GM18498 (cell line): ENCODE measurements at regions not wholly inside any gene's neighbourhood (a gene's known extent, or its start where the extent isn't known, plus 50 kb on each side); places are given as distances from the start of the nearest gene placed in this dataset.
"Not testable (repeated sequence)": the region's sequence is repeated elsewhere in the genome, so short reads cannot be mapped to it uniquely, and the experiment has no call there.

Experiments used
- ATAC-seq: cut with Tn5 transposase; IDR thresholded peaks from one replicate; pipeline ENCODE4 v1.9.1; 2021; ENCODE audit warnings: mild to moderate bottlenecking, moderate library complexity; ENCODE audit not compliant: unreplicated experiment

DNA sequence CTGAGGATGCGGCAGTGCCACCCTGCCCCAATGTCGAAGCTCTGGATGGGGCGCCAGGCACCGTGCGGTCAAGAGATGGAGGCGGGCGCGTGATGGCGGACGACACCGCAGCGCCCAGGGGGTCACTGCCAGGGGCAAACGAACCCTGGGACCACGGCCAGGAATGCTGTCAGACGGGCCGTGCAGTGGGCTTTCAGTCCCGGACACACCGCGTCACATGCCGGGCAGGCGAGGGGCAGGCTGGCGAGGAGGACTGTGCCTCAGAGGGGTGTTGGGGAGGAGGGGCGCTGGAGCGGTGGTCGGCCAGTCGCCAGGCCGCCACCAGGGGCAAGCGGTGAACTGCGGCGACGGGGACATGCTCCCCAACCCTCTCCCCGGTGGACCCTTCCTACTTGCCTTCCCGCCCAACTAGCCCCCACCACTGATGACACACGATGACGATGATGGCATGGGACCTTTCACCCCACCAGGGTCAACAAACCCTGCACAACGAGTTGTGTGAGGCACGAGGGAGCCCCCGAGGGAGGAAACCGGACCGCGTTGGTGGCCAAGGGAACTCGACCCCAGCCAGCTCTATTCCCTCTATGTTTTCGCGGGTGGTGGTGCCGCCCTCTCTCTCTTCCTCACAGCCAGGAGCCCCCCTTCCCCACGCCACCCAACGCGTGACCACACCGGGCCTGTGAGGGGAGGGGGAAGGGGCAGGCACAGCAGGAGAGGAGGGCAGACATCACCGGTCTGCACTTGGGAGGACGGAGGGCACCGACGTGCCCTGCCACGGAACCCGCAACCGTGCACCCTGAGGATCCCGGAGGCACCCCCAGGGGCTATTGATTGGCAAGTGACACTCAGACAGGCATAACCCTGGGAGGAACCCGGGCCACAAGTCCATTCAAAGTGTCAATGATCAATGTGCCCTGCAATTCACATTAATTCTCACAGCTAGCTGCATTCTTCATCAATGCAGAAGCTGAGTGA is 1960.9 kb upstream of the DEFB115 start:
- ATAC-seq: no peak

DNA sequence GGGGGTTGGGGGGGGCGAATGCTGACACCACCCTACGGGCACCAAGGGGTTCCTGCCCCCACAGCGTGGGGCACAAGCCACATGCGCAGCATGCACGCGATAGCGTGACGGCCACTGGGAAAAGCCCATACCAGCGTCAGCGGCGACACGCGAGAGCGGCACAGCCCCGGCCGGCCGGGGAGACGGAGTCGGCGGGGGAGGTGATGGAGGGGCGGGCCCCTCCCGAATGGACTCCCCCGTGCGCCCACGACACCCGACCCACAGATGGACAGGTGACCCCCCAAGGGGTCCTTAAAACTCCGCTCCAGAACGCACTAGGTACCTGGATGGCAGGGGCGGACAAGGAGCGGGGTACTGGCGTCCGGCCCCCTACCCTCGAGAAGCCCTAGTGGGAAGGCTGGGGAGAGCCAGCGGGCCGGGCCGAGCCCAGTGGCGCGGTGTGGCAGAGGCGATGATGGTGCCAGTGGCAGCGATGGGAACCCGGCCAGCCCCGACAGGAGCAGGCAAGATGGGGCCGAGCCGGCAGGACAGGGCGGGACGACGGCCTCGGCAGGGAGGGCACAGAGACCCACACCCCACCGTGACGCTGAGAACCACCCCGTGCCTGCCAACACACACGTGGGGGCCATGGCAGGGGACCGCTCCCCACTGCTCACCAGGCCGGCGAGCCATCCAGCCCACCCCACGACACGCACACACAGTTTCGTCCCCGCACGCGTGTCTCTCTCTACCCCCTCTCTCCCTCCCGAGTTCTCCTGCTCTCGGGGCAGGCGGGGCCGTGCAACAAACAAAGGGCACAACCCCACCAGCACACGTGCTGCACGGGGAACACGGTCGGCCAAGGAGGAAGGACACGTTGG is 1959.8 kb upstream of the DEFB115 start:
- ATAC-seq: no peak

DNA sequence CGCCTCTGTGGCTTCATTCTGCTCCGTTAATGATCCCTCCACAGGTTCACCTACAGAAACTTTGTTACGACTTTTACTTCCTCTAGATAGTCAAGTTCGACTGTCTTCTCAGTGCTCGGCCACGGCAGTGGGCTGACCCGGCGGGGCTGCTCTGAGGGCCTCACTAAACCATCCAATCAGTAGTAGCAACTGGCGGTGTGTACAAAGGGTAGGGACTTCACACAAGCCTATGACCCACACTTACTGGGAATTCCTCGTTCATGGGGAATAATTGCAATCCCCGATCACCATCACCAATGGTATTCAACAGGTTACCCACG is 1959.2 kb upstream of the DEFB115 start:
- ATAC-seq: no peak

DNA sequence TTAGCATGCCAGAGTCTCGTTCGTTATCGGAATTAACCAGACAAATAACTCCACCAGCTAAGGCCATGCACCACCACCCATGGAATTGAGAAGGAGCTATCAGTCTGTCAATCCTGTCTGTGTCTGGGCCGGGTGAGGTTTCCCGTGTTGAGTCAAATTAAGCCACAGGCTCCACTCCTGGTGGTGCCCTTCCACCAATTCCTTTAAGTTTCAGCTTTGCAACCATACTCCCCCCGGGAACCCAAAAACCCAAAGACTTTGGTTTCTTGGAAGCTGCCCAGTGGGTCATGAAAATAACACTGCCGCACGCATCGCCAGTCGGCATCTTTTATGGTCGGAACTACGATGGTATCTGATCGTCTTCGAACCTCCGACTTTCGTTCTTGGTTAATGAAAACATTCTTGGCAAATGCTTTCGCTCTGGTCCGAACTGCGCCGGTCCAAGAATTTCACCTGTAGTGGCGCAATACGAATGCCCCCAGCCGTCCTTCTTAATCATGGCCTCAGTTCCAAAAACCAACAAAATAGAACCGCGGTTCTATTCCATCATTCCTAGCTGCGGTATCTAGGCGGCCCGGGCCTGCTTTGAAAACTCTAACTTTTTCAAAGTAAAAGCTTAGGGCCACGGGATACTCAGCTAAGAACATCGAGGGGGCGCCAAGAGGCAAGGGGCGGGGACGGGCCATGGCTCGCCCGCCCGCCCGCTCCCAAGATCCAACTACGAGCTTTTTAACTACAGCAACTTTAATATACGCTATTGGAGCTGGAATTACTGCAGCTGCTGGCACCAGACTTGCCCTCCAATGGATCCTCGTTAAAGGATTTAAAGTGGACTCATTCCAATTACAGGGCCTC is 1958.5 kb upstream of the DEFB115 start:
- no peak for ATAC-seq

DNA sequence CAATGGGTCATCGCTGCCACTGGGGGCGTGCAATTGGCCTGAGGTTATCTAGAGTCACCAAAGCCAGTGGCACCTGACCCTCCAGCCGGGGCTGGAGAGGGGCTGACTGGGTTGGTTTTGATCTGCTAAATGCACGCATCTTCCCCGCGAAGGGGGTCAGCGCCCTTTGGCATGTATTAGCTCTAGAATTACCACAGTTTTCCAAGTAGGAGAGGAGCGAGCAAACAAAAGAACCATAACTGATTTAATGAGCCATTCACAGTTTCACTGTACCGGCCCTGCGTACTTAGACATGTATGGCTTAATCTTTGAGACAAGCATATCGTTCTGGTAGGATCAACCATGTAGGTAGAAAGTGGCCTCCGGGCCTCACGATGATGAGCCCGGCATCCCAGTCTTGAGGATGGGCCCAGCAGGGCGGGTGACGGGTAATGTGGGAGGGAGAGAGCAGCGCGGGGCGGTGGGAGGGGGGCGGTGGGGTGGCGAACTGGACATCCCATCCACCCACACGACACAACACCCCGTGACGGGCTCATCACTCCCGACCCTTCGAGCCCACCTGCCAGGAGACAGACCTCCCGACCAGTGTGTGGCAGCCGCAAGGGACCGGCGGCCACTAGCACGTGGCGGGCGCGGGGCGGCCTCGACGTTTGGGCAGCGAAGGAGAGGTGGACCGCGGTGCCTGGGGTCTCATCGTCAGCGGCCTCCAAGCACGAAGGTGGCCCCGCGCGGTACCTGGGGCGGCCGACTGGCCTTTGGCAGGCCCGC is 1957.5 kb upstream of the DEFB115 start:
- ATAC-seq: no peak

DNA sequence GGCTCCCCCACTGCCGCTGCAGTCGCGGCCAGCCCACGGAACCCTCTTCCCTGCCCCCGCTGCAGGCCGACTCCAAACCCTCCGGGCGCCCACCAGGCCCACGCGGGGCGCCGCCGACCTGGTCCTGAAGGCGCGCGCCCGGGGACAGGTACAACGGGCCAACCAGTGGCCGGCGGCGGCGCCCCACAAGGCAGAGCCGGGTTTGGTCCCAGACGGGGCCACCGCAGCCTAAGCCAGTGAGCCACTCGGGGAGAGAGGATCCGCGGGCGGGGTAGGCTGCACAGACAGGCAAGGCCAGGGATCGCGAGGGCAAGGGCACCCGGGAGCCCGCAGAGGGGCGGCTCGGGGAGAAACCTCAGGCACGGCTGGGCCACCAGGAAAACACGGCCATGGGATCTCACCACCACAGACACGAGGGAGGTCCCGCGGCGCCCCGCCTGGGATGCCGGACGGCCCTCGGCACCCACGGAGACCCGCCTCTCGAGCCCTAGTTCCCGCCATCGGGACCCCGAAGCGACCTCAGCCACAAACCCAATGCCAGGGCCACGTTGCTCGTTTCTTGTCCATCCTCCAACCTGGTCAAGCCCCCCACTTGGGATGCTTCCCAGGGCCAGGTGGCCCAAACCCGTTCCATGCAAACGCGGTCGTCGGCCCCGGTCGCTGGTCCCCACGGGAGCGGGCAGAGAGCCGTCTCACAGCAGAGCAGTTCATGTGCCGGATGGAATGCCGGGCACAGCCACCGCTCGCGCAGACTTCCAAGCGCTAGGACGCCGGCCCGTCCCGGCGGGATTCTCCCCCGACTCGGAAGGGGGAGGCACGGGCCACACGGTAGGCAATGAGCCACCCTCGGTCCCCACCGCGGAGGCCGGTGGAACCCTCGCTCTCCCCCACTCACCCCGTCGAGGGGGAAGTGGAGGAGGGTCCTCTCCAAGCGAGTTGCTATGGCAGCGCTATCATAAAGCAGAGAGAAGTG is 1956.6 kb upstream of the DEFB115 start:
- no peak for ATAC-seq

DNA sequence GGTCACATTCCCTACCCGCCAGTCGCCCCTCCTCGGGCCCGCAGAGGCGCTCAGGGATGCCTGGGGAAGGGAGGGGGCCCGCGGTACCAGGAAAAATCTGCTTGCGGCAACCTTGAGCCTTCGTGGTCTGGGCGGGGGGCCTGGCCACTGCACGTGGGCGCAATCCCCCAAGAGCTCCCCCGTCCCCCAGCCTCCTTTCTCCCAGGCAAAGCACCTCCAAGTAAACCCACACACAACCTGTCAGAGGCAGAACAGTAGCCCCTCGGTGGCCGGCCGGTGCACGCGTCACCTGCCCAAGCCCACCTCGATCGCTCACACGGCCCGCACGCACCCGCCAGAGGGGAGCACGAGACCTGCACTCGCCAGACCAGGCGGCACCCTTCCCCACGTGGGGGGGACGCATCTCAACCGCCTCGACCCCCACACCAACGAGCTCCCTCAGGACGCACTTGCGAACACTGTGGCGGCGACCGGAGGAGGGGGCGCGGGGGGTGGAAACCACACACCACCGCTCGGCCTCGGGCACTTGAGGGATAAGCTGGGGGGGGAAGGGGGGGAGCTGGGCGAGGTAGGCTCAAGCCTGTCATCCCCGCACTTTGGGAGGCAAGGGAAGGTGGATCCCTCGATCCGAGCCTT is 1955.7 kb upstream of the DEFB115 start:
- ATAC-seq: no peak

DNA sequence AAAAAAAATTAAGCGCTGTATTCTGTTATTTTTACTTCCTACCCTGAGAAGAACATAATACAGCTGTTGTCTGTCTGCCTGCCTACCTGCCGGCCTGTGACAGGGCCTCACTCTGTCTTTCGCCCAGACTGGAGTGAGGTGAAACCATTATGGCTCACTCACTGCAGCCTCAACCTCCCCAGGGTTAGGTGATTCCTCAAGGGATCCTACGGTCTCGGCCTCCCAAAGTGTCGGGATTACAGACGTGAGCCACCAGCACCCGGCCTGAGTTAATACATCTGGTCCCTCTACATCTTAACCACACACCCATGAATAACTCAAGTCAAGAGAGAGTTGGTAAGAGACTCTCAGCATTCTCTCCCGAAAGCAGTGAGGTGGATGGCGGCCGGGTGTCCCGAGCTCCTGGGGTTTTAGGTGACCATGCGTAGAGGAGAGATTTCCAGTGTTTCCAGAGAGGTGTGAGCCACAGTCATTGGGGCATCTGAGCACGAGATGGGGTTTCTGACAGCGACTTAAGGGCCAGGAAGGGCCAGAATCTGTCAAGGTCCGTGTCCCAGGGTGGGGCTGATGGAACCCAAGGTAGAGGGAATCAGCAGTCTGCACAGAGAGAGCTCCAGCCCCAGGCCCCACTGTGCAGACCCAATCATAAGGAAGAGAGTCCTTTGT is 1954.4 kb upstream of the DEFB115 start:
- no peak for ATAC-seq

DNA sequence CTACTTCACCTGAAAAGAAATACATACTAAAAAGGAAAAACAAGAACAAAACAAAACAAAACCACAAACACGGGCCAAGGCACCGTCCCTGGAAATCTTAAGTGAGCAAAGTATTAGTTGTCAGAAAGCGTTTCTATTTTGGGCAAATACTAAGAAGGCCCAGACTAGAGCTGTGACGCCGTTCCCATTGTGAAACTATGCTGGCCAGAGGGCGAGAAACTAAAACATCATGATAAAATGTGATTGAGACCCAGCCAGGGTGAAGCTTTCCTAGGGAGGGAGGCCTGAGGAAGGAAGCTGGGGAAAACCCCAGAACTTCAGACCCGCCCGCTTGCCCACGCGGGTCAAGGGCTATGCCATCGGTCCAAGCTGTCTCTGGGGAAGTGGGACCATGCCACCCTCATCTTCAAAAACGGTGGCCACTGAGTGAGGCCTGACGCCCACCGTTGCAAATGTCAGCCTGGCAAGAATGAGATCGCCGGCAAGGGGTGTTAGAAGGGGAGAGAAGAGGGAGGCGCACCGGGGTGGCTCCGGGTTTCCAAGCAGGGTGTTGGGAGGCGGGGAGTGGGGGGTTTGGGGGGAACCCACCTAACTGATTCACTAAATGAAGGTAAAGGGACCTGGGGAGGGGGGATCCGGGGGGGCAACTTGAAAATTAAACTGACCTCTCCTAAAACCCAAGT is 1950.9 kb upstream of the DEFB115 start:
- ATAC-seq: no peak

DNA sequence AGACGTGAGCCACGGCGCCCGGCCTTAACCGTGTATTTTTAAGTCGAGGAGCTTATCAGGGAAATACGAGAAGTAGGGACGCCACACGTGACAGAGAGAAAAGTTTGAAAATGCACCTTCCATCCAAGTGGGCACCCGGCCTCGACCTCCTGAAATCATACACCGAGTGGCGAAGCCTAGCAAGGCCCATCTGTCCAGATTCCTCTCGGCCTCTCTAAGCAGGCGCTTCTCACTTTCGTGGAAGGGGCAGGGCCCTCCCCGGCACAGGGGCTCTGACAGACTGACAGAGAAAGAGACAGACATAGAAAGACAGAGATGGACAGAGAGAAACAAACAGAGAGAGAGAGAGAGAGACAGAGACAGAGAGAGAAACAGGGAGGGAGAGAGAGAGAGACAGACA is 1950.0 kb upstream of the DEFB115 start:
- not testable (repeated sequence) for ATAC-seq

DNA sequence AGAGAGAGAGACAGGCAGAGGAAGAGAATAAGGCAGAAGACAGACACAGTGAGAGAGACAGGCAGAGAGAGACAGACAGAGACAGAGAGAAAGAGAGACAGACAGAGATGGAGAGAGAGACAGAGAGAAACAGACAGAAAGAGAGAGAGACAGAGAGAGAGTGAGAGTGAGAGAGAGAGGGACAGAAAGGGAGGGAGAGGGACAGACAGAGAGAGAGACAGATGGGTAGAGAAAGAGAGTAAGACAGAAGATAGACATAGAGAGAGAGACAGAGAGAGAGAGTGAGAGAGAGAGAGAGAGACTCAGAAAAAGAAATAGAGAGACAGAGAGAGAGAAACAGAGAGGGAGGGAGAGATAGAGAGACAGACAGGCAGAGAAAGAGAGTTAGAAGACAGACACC is 1948.5 kb upstream of the DEFB115 start:
- not testable (repeated sequence) for ATAC-seq

DNA sequence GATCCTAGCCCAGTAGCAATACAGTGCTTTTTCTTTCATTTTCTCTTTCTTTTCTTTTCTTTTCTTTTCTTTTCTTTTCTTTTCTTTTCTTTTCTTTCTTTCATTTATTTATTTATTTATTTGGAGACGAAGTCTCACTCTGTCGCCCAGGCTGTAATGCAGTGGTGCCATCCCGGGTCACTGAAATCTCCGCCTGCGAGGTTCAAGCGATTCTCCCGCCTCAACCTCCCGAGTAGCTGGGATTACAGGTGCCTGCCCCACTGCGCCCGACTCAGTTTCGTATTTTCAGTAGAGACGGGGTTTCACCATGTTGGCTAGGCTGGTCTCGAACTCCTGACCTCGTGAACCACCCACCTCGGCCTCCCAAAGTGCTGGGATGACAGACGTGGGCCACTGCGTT is 1948.0 kb upstream of the DEFB115 start:
- ATAC-seq: not testable (repeated sequence)

DNA sequence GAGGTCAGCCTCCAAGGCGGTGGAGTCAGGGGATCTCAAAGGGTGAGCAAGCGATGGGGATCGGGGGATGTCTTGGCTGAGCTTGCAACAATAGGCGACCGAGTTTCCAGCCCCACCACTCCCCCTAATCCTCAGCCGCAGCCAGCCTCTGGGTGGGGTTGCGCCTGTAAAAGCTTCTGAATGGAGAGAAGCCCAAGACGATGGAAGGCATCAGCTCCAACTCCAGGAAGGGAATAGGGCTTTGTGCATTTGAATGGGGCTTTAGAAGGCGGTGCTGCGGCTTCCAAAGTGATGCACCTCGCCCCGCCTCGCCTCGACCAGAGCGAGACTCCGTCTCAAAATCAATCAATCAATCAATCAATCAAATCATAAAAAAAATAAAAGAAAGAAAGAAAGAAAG is 1946.4 kb upstream of the DEFB115 start:
- ATAC-seq: not testable (repeated sequence)

DNA sequence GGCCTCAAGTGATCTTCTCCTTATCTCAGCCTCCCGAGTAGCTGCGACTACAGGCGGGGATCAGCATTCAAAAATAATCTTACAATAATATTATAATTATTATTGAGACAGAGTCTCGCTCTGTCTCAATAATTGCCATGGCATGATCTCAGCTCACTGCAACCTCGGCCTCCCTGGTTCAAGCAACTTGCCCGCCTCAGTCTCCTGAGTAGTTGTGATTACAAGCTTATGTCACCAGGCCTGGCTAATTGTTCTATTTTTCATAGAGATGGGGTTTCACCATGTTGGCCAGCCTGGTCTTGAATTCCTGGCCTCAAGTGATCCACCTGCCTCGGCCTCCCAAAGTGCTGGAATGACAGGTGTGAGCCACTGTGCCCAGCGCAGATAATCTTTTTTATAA is 1944.8 kb upstream of the DEFB115 start:
- ATAC-seq: not testable (repeated sequence)

DNA sequence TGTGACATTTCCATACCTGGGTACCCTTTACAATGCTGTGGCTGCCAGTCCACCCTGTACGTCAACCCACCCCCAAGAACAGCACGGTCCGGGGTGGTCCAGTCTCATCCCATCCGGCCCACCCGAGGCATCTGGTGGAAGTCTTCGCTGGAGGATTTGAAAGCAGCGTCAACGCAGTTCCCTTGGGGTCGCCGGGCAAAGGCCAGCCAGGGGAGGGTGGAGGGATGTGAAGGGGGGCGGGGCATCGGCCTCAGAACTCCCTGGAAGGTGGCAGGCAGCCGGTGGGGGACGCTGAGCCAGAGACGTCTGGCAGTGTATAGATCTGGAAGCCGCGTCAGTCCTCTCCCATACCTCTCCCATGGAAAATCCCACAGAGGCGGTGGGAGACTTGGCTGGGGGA is 1944.0 kb upstream of the DEFB115 start:
- ATAC-seq: no peak

DNA sequence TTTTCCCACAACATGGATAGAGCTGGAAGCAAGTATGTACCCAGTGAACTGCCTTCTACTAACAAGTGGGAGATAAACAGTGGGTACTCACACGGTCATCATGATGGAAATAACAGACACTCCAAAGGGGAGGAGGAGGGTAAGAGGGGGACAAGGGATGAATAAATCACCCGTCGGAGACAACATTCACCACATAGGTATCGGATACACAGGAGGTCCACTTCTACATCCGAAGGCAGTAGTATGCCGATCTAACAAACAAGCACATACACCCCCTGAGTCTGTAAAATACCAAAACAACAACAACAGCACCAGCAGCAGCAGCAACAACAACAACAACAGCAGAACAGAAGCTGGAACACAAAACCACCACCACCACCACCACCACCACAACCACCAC is 1943.2 kb upstream of the DEFB115 start:
- no peak for ATAC-seq

DNA sequence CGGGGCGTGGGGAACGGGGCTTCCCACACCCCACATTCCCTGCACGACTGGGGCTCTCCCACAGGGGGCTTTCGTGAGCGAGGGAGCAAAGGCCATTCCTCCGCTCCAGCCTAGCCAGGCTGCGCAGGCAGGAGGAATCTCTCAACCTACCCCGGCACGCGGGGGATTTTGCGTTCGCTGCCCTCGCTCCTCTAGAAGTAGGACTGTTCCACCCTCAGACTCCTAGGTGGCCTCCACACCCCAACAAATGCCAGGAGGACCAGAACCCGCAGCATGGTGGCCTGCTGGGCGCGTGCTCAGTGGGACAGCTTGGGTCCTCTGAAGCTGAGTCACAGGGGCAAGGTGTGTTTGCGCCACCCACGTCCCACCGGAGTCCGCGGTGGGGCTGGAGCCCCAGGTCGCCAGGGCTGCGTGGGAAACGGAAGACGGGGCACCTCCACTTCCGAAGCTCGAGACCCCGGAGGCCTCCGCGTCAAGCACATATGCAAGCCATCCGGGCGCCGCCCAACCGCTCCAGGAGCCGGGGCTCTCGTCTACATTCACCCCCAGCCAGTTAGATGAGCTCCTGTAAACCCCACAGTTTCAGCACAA is 1938.5 kb upstream of the DEFB115 start:
- ATAC-seq: no peak
